Aorta (tissue), 5 donors: ENCODE measurements at regions not wholly inside any gene's neighbourhood (a gene's known extent, or its start where the extent isn't known, plus 50 kb on each side); places are given as distances from the start of the nearest gene placed in this dataset.

Experiments used
- ATAC-seq: fragments of 200-7000 bp; cut with Tn5 transposase; one replicate; pipeline ENCODE4 v1.9.1; 2022; ENCODE audit warnings: moderate library complexity; ENCODE audit not compliant: low FRiP score
- DNase-seq, 2 donors: peaks; one replicate each; pipeline ENCODE4 v3.0.0-alpha.2; 2020
- H3K27ac ChIP-seq, 2 donors: one replicate each; pipeline ENCODE4 v1.5.1; 2013; ENCODE audit warnings: low read length in 2 of 2, mild to moderate bottlenecking in 2 of 2, moderate library complexity in 2 of 2, control low read depth in 1 of 2, inconsistent platforms in 1 of 2, low read depth in 1 of 2
- H3K27me3 ChIP-seq, 2 donors: one replicate each; pipeline ENCODE4 v1.6.1; 2013; ENCODE audit warnings: control low read depth in 1 of 2, low read length in 1 of 2, mild to moderate bottlenecking in 1 of 2, moderate library complexity in 1 of 2; ENCODE audit not compliant: insufficient read depth in 2 of 2, control insufficient read depth in 1 of 2
- H3K36me3 ChIP-seq, 2 donors: one replicate each; pipeline ENCODE4 v1.6.1; 2013; ENCODE audit warnings: control low read depth in 1 of 2, low read length in 1 of 2, mild to moderate bottlenecking in 1 of 2; ENCODE audit not compliant: insufficient read depth in 2 of 2, control insufficient read depth in 1 of 2
- H3K4me1 ChIP-seq, 2 donors: one replicate each; pipeline ENCODE4 v1.6.1; 2013; ENCODE audit warnings: low read length in 2 of 2, control low read depth in 1 of 2, mild to moderate bottlenecking in 1 of 2, moderate library complexity in 1 of 2; ENCODE audit not compliant: insufficient read depth in 2 of 2, control insufficient read depth in 1 of 2
- H3K4me3 ChIP-seq, 2 donors: one replicate each; pipeline ENCODE4 v1.5.1; 2013; ENCODE audit warnings: low read length in 2 of 2, control low read depth in 1 of 2, mild to moderate bottlenecking in 1 of 2
- H3K9me3 ChIP-seq: one replicate; pipeline ENCODE4 v1.6.1; 2013; ENCODE audit warnings: mild to moderate bottlenecking, low read length; ENCODE audit not compliant: control insufficient read depth
- WGBS, 2 donors: extraction: QIAGEN DNeasy Blood & Tissue Kit; methylation state at CpG; one replicate each; pipeline ENCODE4 v1.1.7; 2013; 5-methylcytosine and 5-hydroxymethylcytosine counted together
- intact Hi-C, 2 donors: fragments of 100-400 bp; cut with DNase I; formaldehyde crosslinking; loops; one replicate each; pipeline versions ENCODE4 v1.14.2 to v1.15.0; 2022
- donor health status: healthy with polysubstance abuse.
- donor health status: Bipolar disorder and iron deficiency.
- donor health status: DM: no; HTN: no; CAD: no.
- donor health status: DM: no; HTN: no; CAD: no.
- donor health status: DM: yes; HTN: yes; CAD: no.

DNA sequence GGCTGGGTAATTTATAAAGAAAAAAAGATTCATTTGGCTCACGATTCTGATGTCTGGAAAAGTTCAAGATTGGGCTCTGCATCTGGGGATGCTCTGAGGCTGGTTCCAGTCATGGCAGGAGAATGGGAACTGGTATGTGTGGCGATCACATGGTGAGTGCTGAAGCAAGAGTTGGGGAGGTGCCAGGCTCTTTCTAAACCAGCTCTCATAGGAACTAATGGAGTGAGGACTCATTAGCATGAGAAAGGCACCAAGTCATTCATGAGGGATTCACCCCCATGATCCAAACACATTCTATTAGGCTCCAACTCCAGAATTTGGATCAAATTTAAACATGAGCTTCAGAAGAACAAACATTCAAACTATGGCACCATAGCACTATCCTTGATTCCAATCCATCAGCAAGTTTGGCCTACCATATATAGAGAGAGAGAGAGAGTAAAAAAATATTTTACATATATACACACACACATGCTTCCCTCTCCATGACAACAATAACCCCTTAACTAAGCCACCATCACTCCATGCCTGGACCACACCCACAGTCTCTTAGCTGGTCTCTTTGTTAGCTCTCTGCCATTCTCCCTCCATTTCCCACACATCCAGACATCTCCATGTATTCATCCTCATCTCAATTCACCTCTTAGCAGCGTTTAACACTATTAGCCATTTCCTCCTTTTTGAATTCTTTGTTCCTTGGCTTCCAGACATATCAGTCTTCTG is 57.9 kb downstream of the NPY start:
- no peak overlapping the region for H3K4me3 ChIP-seq

DNA sequence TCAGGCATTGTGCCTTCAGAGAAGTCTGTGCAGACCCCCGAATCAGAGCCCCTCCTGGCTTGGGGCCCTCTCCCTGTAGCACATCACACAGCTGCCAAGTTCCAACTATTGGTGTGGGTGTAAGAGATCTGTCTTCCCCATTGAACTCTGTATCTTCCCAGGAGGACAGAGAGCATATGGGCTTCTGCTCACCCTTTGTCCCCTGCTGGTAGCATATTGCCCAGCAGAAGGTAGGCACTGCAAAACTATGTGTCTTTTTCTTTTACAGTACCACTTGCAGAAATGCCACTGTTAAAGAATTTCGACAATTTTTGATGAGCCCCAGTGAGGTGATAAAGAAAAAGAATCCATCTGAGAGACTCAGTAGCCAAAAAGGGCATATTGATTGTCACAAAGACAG is 59.6 kb downstream of the NPY start:
- Histone ChIP-seq H3K27ac (no peak overlapping the region), H3K4me1 (no peaks in the 10 kb centered on the region), H3K4me3 (no peak overlapping the region), H3K27me3 (no peaks in the 10 kb centered on the region), H3K36me3 (no peaks in the 10 kb centered on the region), H3K9me3 (peaks cover 2% of the 10 kb centered on the region)
- intact Hi-C loops, result no loop called here
- ATAC-seq (no peak), DNase-seq (no peak)
- WGBS, 2 donors, result 65 to 75% methylated on average over 2 of the region's 2 CpGs

More for the DNA sequence above, 57.9 kb downstream of the NPY start:
- Histone ChIP-seq H3K9me3 (peaks cover 2% of the 10 kb centered on the region), H3K27me3 (peaks cover 0 to 2% of the 10 kb centered on the region in 2 donors), H3K36me3 (no peaks in the 10 kb centered on the region), H3K4me1 (no peaks in the 10 kb centered on the region), H3K27ac (no peak overlapping the region)
- ATAC-seq (no peak), DNase-seq (no peak)
- intact Hi-C loops, result no loop called here
- 65 to 73% methylated on average over 3 of the region's 3 CpGs for WGBS, 2 donors

DNA sequence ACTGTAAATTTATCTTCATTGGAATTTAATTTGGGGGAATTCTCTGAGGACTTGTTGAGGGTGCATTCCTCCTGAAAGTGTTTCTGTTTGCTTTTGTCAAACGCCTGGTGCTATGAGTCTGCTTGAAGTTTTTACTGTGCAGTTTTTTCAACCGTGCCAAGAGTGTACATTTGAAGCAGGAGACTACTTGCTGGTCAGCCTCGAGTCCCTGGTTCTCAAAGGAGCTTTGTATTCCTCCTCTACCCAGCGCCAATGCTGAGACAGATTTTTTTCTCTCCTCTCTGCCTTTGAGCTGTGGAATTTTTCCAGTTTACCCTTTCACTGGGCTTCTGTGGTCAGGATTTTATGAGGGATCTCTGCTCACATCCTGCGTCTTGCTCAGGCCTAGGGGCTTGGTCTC is 62.1 kb downstream of the NPY start:
- no peak for ATAC-seq

DNA sequence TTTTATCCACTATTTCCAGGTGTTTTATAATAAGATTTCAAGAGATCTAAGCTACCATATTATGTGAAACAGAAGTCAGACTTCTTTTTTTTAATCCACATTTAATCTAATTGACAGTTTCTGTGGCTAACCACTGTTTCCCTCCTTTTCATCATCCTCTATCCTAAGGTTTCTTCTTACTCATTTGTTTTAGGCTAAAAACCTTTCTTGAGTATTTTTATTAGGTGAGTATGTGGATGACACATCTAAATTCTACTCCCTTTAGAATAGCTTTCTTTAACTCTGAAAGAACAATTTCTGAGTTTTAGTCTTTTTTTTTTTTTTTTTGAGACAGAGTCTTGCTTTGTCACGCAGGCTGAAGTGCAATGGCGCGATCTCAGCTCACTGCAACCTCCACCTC is 62.7 kb downstream of the NPY start:
- intact Hi-C loops, result no loop called here
- ATAC-seq, result no peak
- no peak for DNase-seq
- Histone ChIP-seq H3K27ac (no peak overlapping the region), H3K4me3 (no peak overlapping the region), H3K9me3 (no peaks in the 10 kb centered on the region), H3K27me3 (no peaks in the 10 kb centered on the region), H3K4me1 (no peaks in the 10 kb centered on the region), H3K36me3 (no peaks in the 10 kb centered on the region)
- WGBS, 2 donors, result 96 to 100% methylated on average over 3 of the region's 3 CpGs

More for the DNA sequence above, 62.1 kb downstream of the NPY start:
- intact Hi-C loops, result no loop called here
- H3K4me3 ChIP-seq, result no peak overlapping the region
- no peaks in the 10 kb centered on the region for H3K36me3 ChIP-seq
- 18 to 27% methylated on average over 5 of the region's 5 CpGs for WGBS, 2 donors
- no peaks in the 10 kb centered on the region for H3K27me3 ChIP-seq
- no peak for DNase-seq
- no peak overlapping the region for H3K27ac ChIP-seq
- H3K9me3 ChIP-seq, result no peaks in the 10 kb centered on the region
- no peaks in the 10 kb centered on the region for H3K4me1 ChIP-seq

DNA sequence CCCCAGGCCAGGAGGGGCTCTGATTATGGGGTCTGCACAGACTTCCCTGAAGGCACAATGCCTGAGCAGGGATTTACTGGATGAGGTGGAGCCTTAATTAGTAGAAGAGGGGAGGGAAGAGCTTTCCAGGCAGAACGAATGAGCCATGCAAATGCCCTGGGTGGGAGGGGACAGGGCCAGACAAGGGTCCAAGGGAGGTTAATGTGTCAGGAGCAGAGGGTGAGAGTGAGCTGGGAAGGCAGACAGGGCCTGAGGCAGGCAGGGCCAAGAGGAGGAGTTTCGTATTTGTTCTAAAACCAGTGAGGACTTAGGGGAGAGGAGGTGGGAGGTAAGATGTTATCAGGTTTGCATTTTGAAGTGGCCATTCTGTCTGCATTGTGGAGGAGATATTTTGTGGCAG is 65.3 kb downstream of the NPY start:
- Histone ChIP-seq H3K27ac (no peak overlapping the region), H3K4me3 (no peak overlapping the region), H3K9me3 (no peaks in the 10 kb centered on the region), H3K4me1 (no peaks in the 10 kb centered on the region), H3K27me3 (no peaks in the 10 kb centered on the region), H3K36me3 (no peaks in the 10 kb centered on the region)
- ATAC-seq (no peak), DNase-seq (no peak)
- WGBS, 2 donors, result 36 to 49% methylated on average over 2 of the region's 2 CpGs
- intact Hi-C loops, result no loop called here

DNA sequence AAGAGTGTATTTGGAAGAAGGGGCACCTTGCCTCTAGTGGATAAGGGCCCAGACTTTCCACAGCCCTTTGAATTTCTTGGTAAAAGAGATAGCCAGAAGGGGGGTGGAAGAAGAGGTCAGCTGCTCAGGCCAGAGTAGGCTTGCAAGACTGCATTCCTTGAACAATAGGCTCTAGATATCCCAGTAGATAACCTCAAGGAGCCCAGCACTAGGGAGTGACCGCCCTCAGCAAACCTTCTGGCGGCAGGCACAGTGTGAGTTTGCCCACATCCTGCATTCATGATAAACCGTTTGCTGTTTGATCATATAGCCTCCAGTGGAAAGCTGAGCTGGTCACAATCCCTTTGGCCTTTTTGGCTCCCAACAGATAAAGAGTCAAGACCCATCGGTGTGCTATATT is 70.5 kb downstream of the NPY start:
- no peak for ATAC-seq
- Histone ChIP-seq H3K27ac (no peak overlapping the region), H3K4me1 (no peaks in the 10 kb centered on the region), H3K36me3 (no peaks in the 10 kb centered on the region), H3K4me3 (no peak overlapping the region), H3K27me3 (no peaks in the 10 kb centered on the region), H3K9me3 (no peaks in the 10 kb centered on the region)
- WGBS, 2 donors, result 85 to 88% methylated on average over 4 of the region's 4 CpGs
- DNase-seq, result no peak
- intact Hi-C loops, result no loop called here

DNA sequence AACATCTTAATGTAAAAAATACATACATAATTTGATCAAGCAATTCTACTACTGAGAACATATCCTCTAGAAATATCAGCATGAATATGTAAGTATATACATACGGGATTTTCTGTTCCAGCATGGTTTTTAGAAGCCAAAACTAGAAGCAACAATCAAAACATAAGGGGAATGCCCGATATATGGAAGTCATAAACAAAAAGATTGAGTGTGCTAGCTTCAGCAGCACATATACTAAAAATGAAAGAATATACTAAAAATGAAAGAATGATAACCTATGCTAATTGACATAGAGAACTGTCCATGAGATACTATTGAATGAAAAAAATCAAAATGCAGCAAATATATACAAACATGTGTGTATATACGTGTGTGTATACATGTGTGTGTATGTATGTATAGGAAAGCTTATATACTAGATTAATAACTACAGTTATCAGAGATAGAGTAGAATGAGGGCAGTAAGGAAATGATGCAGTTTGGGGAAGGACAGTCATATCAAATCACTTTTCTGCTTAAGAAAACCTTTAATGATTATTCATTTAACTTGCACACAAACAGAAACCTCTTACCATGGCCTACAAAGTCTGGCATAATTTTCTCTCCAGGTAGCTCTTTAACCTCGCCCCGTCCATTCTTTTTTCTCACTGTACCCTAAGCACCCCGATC is 72.9 kb downstream of the NPY start:
- Histone ChIP-seq H3K4me1 (no peaks in the 10 kb centered on the region), H3K9me3 (no peaks in the 10 kb centered on the region), H3K36me3 (no peaks in the 10 kb centered on the region), H3K27me3 (no peaks in the 10 kb centered on the region), H3K27ac (no peak overlapping the region), H3K4me3 (no peak overlapping the region)
- ATAC-seq (no peak), DNase-seq (no peak)
- 77 to 81% methylated on average over 6 of the region's 6 CpGs for WGBS, 2 donors
- intact Hi-C loops, result no loop called here

DNA sequence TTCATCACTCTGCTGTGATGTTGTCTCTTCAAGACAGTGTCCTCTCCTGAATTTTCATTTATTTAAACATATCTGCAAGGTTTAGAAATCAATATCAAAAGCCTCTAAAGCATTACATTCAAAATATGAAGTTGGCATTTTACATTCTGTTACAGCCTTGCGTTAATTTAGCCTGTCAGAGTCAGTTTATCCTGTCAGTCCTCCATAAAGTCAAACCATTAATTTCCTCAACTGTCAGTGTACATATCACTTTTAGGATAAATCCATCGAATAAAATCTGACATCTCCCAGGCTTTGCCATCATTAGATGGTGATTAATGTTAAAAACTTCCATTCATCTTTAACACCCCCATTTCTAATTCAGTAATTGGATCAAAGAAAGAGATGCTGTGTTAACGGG is 77.0 kb downstream of the NPY start:
- intact Hi-C loops, result no loop called here
- Histone ChIP-seq H3K4me1 (no peaks in the 10 kb centered on the region), H3K4me3 (no peak overlapping the region), H3K36me3 (no peaks in the 10 kb centered on the region), H3K9me3 (no peaks in the 10 kb centered on the region), H3K27me3 (no peaks in the 10 kb centered on the region), H3K27ac (no peak overlapping the region)
- DNase-seq, result no peak
- WGBS, 2 donors, result 57 to 65% methylated on average over 3 of the region's 3 CpGs
- ATAC-seq, result no peak

DNA sequence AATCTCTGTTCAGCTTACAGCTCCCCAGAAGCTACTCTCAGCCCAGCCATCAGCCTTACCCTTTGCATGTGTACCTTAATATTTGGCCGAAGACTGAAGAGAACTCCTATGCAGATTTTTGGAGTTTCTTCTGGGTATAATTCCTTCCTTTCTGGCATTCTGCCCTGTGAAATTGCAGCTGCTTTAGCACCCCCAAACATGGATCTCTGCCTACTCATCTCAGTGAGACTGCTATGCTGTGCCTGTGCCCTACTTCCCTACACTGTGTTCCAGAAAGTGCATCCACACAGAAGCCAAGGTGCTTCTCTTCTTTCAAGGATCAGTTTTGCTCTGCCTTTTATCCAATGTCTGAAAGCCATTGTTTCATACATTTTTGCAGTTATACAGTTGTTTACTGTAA is 81.6 kb downstream of the NPY start:
- H3K9me3 ChIP-seq, result no peaks in the 10 kb centered on the region
- no peaks in the 10 kb centered on the region for H3K36me3 ChIP-seq
- H3K27ac ChIP-seq, result no peak overlapping the region
- H3K4me1 ChIP-seq, result no peaks in the 10 kb centered on the region
- ATAC-seq (no peak), DNase-seq (no peak)
- intact Hi-C loops, result no loop called here
- 72 to 73% methylated on average over 1 of the region's 1 CpG for WGBS, 2 donors
- peaks cover 0 to 2% of the 10 kb centered on the region in 2 donors for H3K27me3 ChIP-seq
- no peak overlapping the region for H3K4me3 ChIP-seq
